GM21717 (cell line): ENCODE measurements at regions not wholly inside any gene's neighbourhood (a gene's known extent, or its start where the extent isn't known, plus 50 kb on each side); places are given as distances from the start of the nearest gene placed in this dataset.

Experiments
- ATAC-seq: cut with Tn5 transposase; IDR thresholded peaks from one replicate; pipeline ENCODE4 v1.9.1; 2021; ENCODE audit warnings: mild to moderate bottlenecking, moderate library complexity; ENCODE audit not compliant: unreplicated experiment

- no peak for ATAC-seq
Observed at GRCh38 chr17:77266891-77267341, 126.1 kb downstream of the SEC14L1 start.

- ATAC-seq: no peak
Observed at GRCh38 chr17:77269696-77270681, 129.2 kb downstream of the SEC14L1 start.

DNA sequence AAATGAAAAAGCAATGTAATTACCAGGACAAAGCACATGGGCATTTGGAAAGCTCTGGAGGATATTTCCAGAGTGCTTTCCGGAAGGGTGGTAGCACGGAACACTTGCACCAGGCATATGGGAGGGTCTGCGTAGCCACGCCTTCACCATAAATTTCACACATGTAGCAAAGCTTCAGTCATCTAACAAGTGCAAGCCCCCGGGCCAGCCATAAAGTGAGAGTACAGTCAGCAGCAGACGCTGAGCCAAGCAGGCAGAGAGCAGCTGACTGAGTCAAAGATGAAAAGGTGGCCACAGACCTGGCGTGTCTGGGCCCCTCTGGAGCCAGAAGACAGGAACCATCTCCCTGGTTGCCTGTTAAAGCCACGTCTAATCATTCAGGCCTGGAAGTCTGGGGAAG, 130.6 kb downstream of the SEC14L1 start:
- no peak for ATAC-seq

GRCh38 chr17:77273397-77274085, 132.8 kb downstream of the SEC14L1 start:
- no peak for ATAC-seq

DNA sequence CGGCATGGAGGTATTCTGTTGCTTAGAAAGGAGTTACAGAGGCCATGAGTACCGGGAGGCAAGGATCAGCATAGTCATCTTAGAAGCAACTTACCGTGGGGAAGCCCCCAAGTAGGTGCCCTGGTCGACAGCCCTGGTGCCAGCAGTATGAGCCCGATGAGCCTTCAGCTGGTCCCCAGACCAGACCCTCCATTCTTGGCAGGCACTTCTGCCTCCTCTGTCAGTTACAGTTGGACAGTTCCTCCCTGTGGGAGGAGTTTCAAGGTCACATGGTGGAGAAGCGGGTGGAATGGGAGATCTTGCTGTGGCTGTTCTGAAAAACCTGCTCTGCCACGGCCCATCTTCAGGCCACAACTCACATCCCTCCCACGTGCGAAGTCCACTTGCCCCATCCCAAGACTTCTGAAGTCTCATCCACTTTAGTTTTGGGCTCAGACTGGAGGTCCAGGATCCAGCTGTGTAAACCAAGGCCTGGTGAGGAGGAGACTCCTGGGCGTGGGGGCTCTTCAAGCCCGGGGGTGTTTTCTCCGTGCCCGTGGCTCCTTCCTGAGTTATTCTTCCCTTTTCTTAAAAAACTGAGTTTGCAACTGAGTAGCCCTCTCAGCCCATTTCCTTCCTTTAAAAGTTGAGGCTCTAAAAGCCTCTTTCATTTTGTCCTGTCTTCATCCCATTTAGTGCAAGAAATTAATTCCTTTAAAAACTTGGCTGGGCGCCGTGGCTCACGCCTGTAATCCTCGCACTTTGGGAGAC, 133.5 kb downstream of the SEC14L1 start:
- ATAC-seq: no peak

DNA sequence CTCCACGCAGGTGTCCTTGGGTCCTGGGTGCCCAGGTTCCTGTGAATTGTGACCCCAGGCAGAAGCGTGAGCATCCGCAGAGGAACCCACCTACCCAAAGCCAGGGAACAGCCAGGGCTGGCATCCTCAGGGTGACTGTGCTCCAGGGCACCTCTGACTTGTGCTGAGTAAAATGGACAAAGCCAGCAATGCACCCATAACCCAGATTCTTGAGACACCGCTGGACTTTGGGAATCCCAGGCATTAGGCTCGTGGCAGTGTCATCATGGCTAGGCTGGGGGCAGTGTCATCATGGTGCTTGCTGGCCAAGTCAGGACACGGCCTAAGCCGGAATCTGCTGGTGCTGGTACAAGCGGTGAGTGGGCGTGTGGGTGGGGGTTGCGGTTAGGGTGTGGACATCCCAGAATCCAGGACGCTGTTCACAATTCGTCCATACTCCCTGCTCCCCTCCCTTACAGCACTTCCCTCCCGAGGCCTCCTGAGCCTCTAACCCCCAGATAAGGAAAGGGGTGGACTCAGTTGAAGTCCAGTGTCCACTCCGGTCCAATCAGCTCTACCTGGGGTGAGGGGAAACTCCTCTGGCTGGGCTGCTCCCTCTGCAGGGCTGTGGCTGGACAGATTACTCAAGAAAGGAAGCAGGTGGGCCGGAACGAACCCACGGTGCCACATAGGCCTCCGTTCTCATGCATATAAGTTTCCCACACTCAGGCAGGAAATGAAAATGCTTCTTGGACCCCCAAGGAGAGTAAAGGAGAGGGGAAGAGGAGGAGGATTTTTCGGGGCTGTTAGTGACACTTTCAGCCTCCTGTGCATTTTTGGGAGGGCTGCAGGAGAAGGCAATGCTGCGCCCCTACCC, 138.9 kb downstream of the SEC14L1 start:
- no peak for ATAC-seq

DNA sequence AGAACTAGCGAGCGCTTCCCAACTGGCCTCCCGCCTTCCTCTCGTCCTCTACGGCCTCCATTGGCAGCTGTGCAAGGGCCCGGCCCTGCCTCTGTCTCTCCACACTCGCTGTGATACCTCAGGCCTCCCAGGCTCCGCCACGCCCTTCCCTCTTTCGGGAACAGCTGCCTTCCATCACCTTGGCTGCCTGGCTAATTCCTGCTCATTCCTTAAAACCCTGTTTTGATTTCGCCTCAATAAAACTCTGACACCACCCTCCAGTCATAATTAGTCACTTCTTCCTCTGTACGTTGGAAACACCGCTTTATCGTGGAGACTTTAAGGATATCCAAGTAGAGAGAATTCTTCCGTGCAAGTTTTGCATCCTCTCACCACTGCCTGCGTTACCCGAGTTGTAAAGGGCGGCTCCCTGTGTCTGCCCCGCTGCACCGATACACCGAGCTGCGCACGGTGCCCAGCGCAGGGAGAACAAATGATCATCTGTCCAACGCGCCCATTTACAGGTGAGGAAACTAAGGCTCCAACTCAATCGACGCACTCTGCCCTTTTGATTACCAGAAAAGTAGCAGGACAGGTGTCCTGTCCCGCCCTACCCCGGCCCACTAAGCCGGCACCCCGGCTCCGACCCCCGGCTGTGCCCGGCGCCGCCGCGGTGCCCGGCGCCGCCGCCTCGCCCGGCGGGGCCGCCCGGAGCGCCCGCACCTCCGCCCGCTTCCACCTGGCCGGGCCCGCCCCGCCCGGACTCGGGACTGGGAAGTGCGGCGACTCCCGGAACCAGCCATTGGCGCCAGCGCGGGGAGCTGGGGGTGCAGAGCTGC, 139.7 kb downstream of the SEC14L1 start:
- no peak for ATAC-seq

- peak; percentile 48 for ATAC-seq
Observed at GRCh38 chr17:77281122-77281903, 140.5 kb downstream of the SEC14L1 start.

DNA sequence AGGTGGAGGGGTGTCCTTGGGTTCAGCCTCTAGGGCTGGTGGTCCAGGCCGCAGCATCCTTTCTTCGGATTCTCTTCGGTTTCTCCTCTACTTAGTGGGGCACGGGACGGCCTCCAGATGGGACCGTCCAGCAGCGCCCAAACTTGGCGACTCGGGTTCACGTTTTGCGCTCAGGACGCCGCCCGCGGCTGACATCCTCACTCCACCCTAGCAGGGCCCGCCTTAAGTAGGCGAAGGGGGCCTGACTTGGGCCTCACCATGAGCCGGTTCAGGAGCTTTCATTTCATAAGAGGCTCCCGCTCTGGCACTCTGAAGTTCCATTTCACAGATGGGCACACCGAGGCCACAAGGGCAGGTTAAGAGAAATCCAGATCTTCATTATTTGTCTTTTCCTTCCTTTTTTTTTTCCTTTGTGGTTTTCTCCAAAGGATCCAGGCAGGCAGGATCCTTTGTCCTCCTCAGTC, 141.2 kb downstream of the SEC14L1 start:
- ATAC-seq: peak; percentile 28

GRCh38 chr17:77282524-77283515, 142.1 kb downstream of the SEC14L1 start:
- ATAC-seq: no peak

DNA sequence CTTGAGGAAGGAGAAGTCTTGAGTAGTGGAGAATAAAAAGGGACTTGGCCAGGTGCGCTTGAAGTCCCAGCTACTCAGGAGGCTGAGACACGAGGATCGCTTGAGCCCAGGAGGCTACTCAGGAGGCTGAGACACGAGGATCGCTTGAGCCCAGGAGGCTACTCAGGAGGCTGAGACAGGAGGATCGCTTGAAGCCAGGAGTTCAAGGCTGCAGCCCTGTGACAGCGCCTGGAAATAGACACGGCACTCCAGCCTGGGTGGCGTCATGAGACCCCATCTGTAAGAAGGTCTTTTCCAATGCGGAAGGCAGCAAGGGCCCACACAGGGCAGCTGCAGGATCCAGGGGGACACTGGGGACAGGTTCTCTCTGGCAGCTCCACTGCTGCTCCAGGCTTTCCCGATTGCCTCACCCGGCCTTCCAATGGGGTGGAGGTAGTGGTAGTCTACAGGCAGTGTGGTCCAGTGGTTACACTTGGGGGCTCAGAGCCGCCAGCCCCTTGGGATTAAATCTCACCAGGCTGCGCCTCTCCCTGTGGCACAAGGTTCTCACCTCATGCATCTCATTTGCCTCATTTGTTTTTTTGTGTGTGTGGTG, 143.4 kb downstream of the SEC14L1 start:
- ATAC-seq: no peak

DNA sequence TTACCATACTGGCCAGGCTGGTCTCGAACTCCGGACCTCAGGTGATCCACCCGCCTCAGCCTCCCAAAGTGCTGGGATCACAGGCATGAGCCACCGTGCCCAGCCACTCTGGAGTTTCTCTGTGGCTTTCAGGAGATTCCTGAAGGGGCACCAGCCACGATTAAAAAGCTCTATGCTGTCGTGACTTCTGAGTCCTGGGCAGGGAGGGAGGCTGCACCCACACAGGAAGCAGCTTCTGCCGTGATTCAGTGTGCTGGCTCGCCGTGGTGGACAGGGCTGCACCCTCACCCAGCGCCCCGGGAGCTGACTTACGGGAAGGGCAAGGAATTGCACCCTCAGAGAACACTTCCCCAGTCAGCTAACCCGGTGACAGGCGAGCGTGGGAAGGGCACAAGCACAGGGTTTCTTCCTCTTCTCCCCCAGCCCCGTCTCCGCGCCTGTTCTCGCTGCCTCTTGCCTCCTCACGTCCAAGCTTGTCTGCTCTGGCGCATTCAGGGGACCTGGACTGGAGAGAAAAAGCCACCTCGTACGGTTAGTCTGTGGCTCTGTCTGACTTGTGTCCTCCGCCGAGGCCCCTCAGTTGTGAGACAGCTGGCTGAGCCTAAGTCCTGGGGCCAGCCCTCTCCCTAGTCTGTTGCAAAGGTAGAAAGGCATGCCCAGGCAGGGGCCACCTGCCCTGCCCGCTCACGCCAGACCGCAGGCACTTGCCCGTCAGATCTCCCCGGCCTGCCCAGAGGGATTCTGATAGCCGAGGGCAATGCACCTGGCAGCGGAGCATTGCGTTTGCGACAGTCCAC, 145.0 kb downstream of the SEC14L1 start:
- no peak for ATAC-seq

DNA sequence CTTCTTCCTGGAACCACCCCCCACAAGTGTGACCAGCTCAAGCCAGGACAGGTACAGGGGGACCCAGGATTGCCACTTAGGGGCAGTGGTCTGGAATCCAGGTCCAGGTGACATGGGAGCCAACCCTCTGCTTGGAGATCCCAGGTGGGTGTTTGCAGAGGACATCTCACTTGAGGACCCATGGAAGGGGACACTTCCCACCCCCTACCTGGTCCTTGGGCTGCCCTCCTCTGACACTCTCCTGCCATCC, 145.5 kb downstream of the SEC14L1 start:
- no peak for ATAC-seq

GRCh38 chr17:77286641-77287431, 146.1 kb downstream of the SEC14L1 start:
- ATAC-seq: no peak

- no peak for ATAC-seq
Observed at GRCh38 chr17:77287432-77288068, 146.8 kb downstream of the SEC14L1 start.
